NT2/D1 (cell line): ENCODE measurements at regions not wholly inside any gene's neighbourhood (a gene's known extent, or its start where the extent isn't known, plus 50 kb on each side); places are given as distances from the start of the nearest gene placed in this dataset.

Experiments
- DNase-seq: peaks from one replicate; pipeline ENCODE4 v3.0.0-alpha.2; 2011; ENCODE audit warnings: low read depth, low spot score
- H3K27me3 ChIP-seq: 2 replicates; pipeline ENCODE4 v1.6.0; 2011; ENCODE audit warnings: mild to moderate bottlenecking; ENCODE audit not compliant: insufficient read length, insufficient read depth
- H3K36me3 ChIP-seq: 2 replicates; pipeline ENCODE4 v1.6.1; 2011; ENCODE audit warnings: mild to moderate bottlenecking, low read length, mixed read lengths; ENCODE audit not compliant: insufficient read depth, insufficient read length
- H3K4me1 ChIP-seq: 2 replicates; pipeline ENCODE4 v1.5.1; 2011; ENCODE audit not compliant: insufficient read depth, insufficient read length
- H3K4me3 ChIP-seq: 2 replicates; pipeline ENCODE4 v1.5.1; 2011; ENCODE audit warnings: low read depth; ENCODE audit not compliant: insufficient read length
- H3K9ac ChIP-seq: 2 replicates; pipeline ENCODE4 v1.6.0; 2011; ENCODE audit warnings: low read depth; ENCODE audit not compliant: insufficient read length
- H3K9me3 ChIP-seq: 2 replicates; pipeline ENCODE4 v1.5.1; 2011; ENCODE audit warnings: mild to moderate bottlenecking, low read length; ENCODE audit not compliant: insufficient read depth
- SUZ12 ChIP-seq: IDR thresholded peaks from 2 replicates; pipeline ENCODE4 v1.6.1; 2011; ENCODE audit not compliant: insufficient read length, insufficient read depth; ENCODE audit errors: extremely low read depth
- YY1 ChIP-seq: IDR thresholded peaks from 2 replicates; pipeline ENCODE4 v1.6.1; 2011; ENCODE audit not compliant: insufficient read length, insufficient read depth
- ZNF274 ChIP-seq: IDR thresholded peaks from 2 replicates; pipeline ENCODE4 v1.6.1; 2011; ENCODE audit warnings: mild to moderate bottlenecking, low read depth, low read length

- H3K9me3 ChIP-seq = no peaks in the 10 kb centered on the region
- no peaks in the 10 kb centered on the region for H3K27me3 ChIP-seq
- no peaks in the 10 kb centered on the region for H3K36me3 ChIP-seq
- DNase-seq = no peak
- TF ChIP-seq SUZ12 = no peak
- TF ChIP-seq ZNF274 = no peak
- TF ChIP-seq YY1 = no peak
- no peak overlapping the region for H3K4me3 ChIP-seq
- no peak overlapping the region for H3K9ac ChIP-seq
- no peaks in the 10 kb centered on the region for H3K4me1 ChIP-seq
Observed at GRCh38 chr4:83981156-83981555, 445.2 kb downstream of the GPAT3 start.

DNA sequence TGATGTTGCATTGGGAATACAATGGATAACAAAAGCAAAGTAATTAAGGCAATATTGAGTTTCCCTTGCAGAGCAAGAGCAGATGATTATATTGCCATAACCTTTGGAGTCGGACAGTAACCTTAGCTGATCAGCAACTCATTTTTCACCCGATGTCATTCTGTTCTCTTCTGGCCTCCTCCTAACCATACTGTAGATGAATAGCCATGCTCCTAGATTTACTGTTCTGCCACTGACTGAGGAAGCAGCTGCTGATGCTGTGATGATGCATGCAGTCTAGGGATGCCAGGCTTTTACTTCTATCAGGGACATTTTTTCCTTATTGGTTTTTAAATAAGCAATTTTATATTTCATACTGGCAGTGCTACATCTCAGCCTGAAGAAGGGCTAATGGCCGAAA is 443.9 kb downstream of the GPAT3 start:
- DNase-seq = no peak
- H3K9me3 ChIP-seq = no peaks in the 10 kb centered on the region
- H3K9ac ChIP-seq = no peak overlapping the region
- no peak overlapping the region for H3K4me3 ChIP-seq
- no peaks in the 10 kb centered on the region for H3K36me3 ChIP-seq
- no peak for TF ChIP-seq ZNF274
- no peak for TF ChIP-seq YY1
- TF ChIP-seq SUZ12 = no peak
- no peaks in the 10 kb centered on the region for H3K4me1 ChIP-seq
- H3K27me3 ChIP-seq = no peaks in the 10 kb centered on the region

GRCh38 chr4:83974111-83974780 is 438.3 kb downstream of the GPAT3 start:
- no peak for DNase-seq
- Histone ChIP-seq H3K27me3 (no peaks in the 10 kb centered on the region), H3K4me1 (no peaks in the 10 kb centered on the region), H3K9me3 (no peaks in the 10 kb centered on the region), H3K36me3 (no peaks in the 10 kb centered on the region), H3K4me3 (no peak overlapping the region), H3K9ac (no peak overlapping the region)
- TF ChIP-seq SUZ12 (no peak), ZNF274 (no peak), YY1 (no peak)

DNA sequence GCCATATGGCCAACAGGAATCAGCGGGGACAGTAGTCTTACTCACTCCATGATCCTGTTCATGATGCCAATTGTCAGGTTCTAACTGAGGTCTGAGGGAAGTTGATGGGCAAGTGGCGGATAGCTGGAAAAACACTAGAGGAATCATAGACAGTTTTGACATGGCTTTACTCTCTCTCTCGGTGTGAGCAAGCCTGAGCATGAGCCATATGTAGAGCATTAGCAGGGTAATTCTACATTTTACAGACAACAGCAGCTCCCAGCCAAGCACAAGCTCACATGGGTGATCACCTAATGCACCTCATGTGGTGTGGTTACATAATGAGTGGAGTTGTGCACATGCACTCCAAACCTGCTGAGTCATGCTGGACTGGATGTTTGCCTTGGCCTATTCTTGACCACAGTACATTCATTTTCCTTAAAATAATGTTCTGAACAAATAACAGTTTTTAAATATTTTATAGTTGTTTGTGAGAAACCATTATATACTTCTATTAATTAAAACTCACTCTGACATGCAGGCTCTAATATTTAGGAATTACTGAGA is 429.2 kb downstream of the GPAT3 start:
- Histone ChIP-seq H3K9me3 (peaks cover 11% of the 10 kb centered on the region; the same call in 1 of the 2 replicates), H3K36me3 (no peaks in the 10 kb centered on the region), H3K4me1 (no peaks in the 10 kb centered on the region), H3K9ac (no peak overlapping the region), H3K27me3 (no peaks in the 10 kb centered on the region), H3K4me3 (no peak overlapping the region)
- TF ChIP-seq ZNF274 (no peak), YY1 (no peak), SUZ12 (no peak)
- DNase-seq = no peak

DNA sequence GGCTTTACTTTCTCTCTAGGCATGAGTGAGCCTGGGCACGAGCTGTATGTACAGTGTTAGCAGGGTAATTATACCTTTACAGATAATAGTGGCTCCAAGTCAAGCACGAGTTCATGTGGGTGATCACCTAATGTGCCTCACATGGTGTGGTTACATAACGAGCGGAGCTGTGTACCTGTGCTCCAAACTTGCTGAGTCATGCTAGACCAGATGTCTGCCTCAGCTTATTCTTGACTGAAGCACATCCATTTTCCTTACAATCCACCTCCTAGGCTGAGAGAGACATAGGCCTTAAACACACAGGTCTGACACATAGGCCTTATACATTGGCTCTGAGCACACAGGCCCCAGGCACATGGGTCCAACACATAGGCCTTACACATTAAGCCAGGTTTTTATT is 426.6 kb downstream of the GPAT3 start:
- no peak for DNase-seq
- no peaks in the 10 kb centered on the region for H3K36me3 ChIP-seq
- TF ChIP-seq ZNF274 (no peak), YY1 (no peak), SUZ12 (no peak)

DNA sequence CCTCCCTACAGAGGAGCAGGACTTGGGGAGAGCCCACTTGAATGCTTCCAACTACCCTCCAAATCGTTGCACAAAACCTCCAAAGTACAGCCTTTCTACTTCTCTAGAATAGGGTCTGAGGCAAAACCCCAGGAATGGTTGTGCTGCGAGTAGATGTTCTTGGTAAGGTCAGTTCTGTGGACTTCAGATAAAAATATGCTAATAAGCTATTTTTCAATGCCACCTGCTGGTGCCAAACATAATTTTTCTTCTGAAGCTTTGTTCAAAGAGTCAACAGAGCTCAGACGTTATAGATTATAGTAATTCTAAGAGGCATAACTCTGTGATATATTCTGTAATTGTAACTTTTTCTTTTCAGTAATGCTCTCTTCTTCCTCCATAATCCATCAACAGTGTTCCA is 425.7 kb downstream of the GPAT3 start:
- TF ChIP-seq SUZ12 (no peak), ZNF274 (no peak), YY1 (no peak)
- H3K9me3 ChIP-seq = peaks cover 16% of the 10 kb centered on the region; the same call in 1 of the 2 replicates
- no peak overlapping the region for H3K9ac ChIP-seq
- no peaks in the 10 kb centered on the region for H3K27me3 ChIP-seq
- no peak overlapping the region for H3K4me3 ChIP-seq
- H3K36me3 ChIP-seq = no peaks in the 10 kb centered on the region
- DNase-seq = no peak
- no peaks in the 10 kb centered on the region for H3K4me1 ChIP-seq

More for the DNA sequence above, 426.6 kb downstream of the GPAT3 start:
- peaks cover 16% of the 10 kb centered on the region; the same call in 1 of the 2 replicates for H3K9me3 ChIP-seq
- no peaks in the 10 kb centered on the region for H3K27me3 ChIP-seq
- H3K9ac ChIP-seq = no peak overlapping the region
- no peak overlapping the region for H3K4me3 ChIP-seq
- no peaks in the 10 kb centered on the region for H3K4me1 ChIP-seq

GRCh38 chr4:83959160-83959559 is 423.3 kb downstream of the GPAT3 start:
- no peak for DNase-seq

More at GRCh38 chr4:83959160-83959559, 423.3 kb downstream of the GPAT3 start:
- no peak for TF ChIP-seq YY1
- TF ChIP-seq SUZ12 = no peak
- no peak for TF ChIP-seq ZNF274
- peaks cover 5% of the 10 kb centered on the region; the same call in 1 of the 2 replicates for H3K9me3 ChIP-seq
- H3K4me3 ChIP-seq = no peak overlapping the region
- H3K27me3 ChIP-seq = no peaks in the 10 kb centered on the region
- H3K9ac ChIP-seq = no peak overlapping the region
- no peaks in the 10 kb centered on the region for H3K36me3 ChIP-seq
- H3K4me1 ChIP-seq = no peaks in the 10 kb centered on the region
